ENCODE measurements at regions not wholly inside any gene's neighbourhood (a gene's known extent, or its start where the extent isn't known, plus 50 kb on each side); places are given as distances from the start of the nearest gene placed in this dataset.

DNA sequence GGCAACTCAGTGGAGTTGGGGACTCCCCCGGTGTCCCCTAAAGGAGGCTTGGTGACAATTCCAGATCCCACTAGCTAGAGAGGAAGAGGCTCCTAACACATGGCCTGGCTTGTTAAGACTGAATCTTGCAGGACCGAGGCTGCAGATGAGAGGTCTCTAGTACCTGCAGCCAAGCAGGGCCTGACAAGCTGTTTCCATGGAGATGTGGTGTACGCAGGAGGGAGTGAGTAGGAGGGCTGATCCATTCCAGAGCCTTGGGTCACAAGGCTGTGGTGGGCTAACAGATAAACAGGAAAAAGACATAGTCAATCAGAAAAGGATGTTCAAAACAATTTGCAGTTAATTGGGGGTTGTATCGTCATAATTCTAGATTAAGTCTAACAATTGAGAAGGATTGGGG lies 77.3 kb upstream of the MKLN1 start:
- Histone ChIP-seq H3K4me2 (ENCODE audit: extremely low read depth, insufficient read depth, low read length) (no peak overlapping the region), H3K9ac (ENCODE audit: insufficient read depth, low read length) (no peak overlapping the region), H2AFZ (ENCODE audit: low read length) (no peak overlapping the region), H3K4me1 (ENCODE audit: control insufficient read depth, extremely low read depth, insufficient read depth, low read length) (peaks cover 13% of the 10 kb centered on the region), H3K4me3 (replicated peaks in 1 of 4; ENCODE audit: control extremely low read depth in 1 of 4, insufficient read depth in 1 of 4, low read depth in 3 of 4, low read length in 4 of 4) (no peak overlapping the region), H3K27me3 (ENCODE audit: control insufficient read depth, insufficient read depth, low read length) (no peaks in the 10 kb centered on the region), H3K9me3 (ENCODE audit: control insufficient read depth, insufficient read depth, low read depth, low read length) (no peaks in the 10 kb centered on the region), H3K36me3 (ENCODE audit: control insufficient read depth, insufficient read depth, low read length) (no peaks in the 10 kb centered on the region), H4K20me1 (ENCODE audit: control insufficient read depth, extremely low read depth, insufficient read depth, low read length) (no peaks in the 10 kb centered on the region), H3K27ac (ENCODE audit: insufficient read depth, low read length) (no peak overlapping the region), H3K79me2 (ENCODE audit: control insufficient read depth, insufficient read depth, low read length) (no peaks in the 10 kb centered on the region)
- DNase-seq (ENCODE audit: low read depth in 2 of 2), result peak in 1 of 2 donors; percentile 63
- TF ChIP-seq, protein P1, sequence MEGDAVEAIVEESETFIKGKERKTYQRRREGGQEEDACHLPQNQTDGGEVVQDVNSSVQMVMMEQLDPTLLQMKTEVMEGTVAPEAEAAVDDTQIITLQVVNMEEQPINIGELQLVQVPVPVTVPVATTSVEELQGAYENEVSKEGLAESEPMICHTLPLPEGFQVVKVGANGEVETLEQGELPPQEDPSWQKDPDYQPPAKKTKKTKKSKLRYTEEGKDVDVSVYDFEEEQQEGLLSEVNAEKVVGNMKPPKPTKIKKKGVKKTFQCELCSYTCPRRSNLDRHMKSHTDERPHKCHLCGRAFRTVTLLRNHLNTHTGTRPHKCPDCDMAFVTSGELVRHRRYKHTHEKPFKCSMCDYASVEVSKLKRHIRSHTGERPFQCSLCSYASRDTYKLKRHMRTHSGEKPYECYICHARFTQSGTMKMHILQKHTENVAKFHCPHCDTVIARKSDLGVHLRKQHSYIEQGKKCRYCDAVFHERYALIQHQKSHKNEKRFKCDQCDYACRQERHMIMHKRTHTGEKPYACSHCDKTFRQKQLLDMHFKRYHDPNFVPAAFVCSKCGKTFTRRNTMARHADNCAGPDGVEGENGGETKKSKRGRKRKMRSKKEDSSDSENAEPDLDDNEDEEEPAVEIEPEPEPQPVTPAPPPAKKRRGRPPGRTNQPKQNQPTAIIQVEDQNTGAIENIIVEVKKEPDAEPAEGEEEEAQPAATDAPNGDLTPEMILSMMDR (conservative IDR thresholded peaks at IDR 0.05 in 1 of 2, IDR thresholded peaks at IDR 0.05 in 1 of 2; ENCODE audit: low read depth in 1 of 2, low read length in 2 of 2), result no peak
- no peak for TF ChIP-seq EZH2 (IDR thresholded peaks at IDR 0.05; ENCODE audit: low read length, missing control alignments)

GRCh38 chr7:131251371-131251770 lies 76.3 kb upstream of the MKLN1 start:
- no peak overlapping the region for H3K9ac ChIP-seq (ENCODE audit: insufficient read depth, low read length)
- no peak for DNase-seq (ENCODE audit: low read depth in 2 of 2)
- TF ChIP-seq EZH2 (IDR thresholded peaks at IDR 0.05; ENCODE audit: low read length, missing control alignments), result no peak
- TF ChIP-seq, protein P1 (conservative IDR thresholded peaks at IDR 0.05 in 1 of 2, IDR thresholded peaks at IDR 0.05 in 1 of 2; ENCODE audit: low read depth in 1 of 2, low read length in 2 of 2), result no peak
- peaks cover 13% of the 10 kb centered on the region for H3K4me1 ChIP-seq (ENCODE audit: control insufficient read depth, extremely low read depth, insufficient read depth, low read length)
- H3K36me3 ChIP-seq (ENCODE audit: control insufficient read depth, insufficient read depth, low read length), result no peaks in the 10 kb centered on the region
- no peak overlapping the region for H3K4me3 ChIP-seq (replicated peaks in 1 of 4; ENCODE audit: control extremely low read depth in 1 of 4, insufficient read depth in 1 of 4, low read depth in 3 of 4, low read length in 4 of 4)
- H3K27me3 ChIP-seq (ENCODE audit: control insufficient read depth, insufficient read depth, low read length), result no peaks in the 10 kb centered on the region
- no peaks in the 10 kb centered on the region for H3K9me3 ChIP-seq (ENCODE audit: control insufficient read depth, insufficient read depth, low read depth, low read length)
- H2AFZ ChIP-seq (ENCODE audit: low read length), result no peak overlapping the region
- H3K79me2 ChIP-seq (ENCODE audit: control insufficient read depth, insufficient read depth, low read length), result no peaks in the 10 kb centered on the region
- H4K20me1 ChIP-seq (ENCODE audit: control insufficient read depth, extremely low read depth, insufficient read depth, low read length), result no peaks in the 10 kb centered on the region
- no peak overlapping the region for H3K27ac ChIP-seq (ENCODE audit: insufficient read depth, low read length)
- no peak overlapping the region for H3K4me2 ChIP-seq (ENCODE audit: extremely low read depth, insufficient read depth, low read length)

DNA sequence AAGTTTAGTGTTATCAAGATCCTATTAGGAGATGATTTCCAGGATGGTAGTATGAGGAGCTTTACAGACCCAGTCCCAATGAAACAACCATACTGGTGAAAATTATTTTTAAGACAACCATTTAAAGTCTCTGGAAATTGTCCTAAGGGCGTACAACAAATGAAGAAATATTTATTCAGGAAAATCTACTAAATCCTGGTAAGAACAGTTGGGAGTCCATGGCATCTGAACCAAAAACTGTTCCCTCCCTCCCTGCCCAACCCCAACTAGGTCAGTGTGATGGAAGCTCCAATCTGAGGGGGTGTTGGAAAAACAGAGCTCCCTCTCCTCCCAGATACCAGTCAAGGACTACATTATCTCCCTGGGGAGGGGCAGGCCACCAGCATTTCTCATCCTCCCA lies 74.7 kb upstream of the MKLN1 start:
- DNase-seq (ENCODE audit: low read depth in 2 of 2), result no peak
- no peak overlapping the region for H3K4me3 ChIP-seq (replicated peaks in 1 of 4; ENCODE audit: control extremely low read depth in 1 of 4, insufficient read depth in 1 of 4, low read depth in 3 of 4, low read length in 4 of 4)
- peaks cover 13% of the 10 kb centered on the region for H3K4me1 ChIP-seq (ENCODE audit: control insufficient read depth, extremely low read depth, insufficient read depth, low read length)
- no peaks in the 10 kb centered on the region for H3K36me3 ChIP-seq (ENCODE audit: control insufficient read depth, insufficient read depth, low read length)
- TF ChIP-seq, protein P1 (conservative IDR thresholded peaks at IDR 0.05 in 1 of 2, IDR thresholded peaks at IDR 0.05 in 1 of 2; ENCODE audit: low read depth in 1 of 2, low read length in 2 of 2), result no peak
- no peak for TF ChIP-seq EZH2 (IDR thresholded peaks at IDR 0.05; ENCODE audit: low read length, missing control alignments)
- no peaks in the 10 kb centered on the region for H3K27me3 ChIP-seq (ENCODE audit: control insufficient read depth, insufficient read depth, low read length)
- no peaks in the 10 kb centered on the region for H3K9me3 ChIP-seq (ENCODE audit: control insufficient read depth, insufficient read depth, low read depth, low read length)
- no peaks in the 10 kb centered on the region for H3K79me2 ChIP-seq (ENCODE audit: control insufficient read depth, insufficient read depth, low read length)
- no peak overlapping the region for H3K27ac ChIP-seq (ENCODE audit: insufficient read depth, low read length)
- no peak overlapping the region for H3K4me2 ChIP-seq (ENCODE audit: extremely low read depth, insufficient read depth, low read length)
- H2AFZ ChIP-seq (ENCODE audit: low read length), result no peak overlapping the region
- no peaks in the 10 kb centered on the region for H4K20me1 ChIP-seq (ENCODE audit: control insufficient read depth, extremely low read depth, insufficient read depth, low read length)
- no peak overlapping the region for H3K9ac ChIP-seq (ENCODE audit: insufficient read depth, low read length)
